Omental fat pad (tissue), 3 donors: ENCODE measurements at regions not wholly inside any gene's neighbourhood (a gene's known extent, or its start where the extent isn't known, plus 50 kb on each side); places are given as distances from the start of the nearest gene placed in this dataset.

Experiments
- ATAC-seq: fragments of 150-250 bp; one replicate; pipeline ENCODE4 v1.9.1; 2016; ENCODE audit warnings: mild to moderate bottlenecking, moderate library complexity; ENCODE audit not compliant: low FRiP score
- DNase-seq: peaks from one replicate; pipeline ENCODE4 v3.0.0-alpha.2; 2019; ENCODE audit warnings: low spot score
- TF ChIP-seq, protein P1 (sequence below), 3 donors: fragments of 450-650 bp; IDR thresholded peaks; one replicate each; pipeline ENCODE4 v1.5.1; 2016 to 2017; ENCODE audit warnings: antibody characterized with exemption in 3 of 3, mild to moderate bottlenecking in 3 of 3, moderate library complexity in 2 of 3

DNA sequence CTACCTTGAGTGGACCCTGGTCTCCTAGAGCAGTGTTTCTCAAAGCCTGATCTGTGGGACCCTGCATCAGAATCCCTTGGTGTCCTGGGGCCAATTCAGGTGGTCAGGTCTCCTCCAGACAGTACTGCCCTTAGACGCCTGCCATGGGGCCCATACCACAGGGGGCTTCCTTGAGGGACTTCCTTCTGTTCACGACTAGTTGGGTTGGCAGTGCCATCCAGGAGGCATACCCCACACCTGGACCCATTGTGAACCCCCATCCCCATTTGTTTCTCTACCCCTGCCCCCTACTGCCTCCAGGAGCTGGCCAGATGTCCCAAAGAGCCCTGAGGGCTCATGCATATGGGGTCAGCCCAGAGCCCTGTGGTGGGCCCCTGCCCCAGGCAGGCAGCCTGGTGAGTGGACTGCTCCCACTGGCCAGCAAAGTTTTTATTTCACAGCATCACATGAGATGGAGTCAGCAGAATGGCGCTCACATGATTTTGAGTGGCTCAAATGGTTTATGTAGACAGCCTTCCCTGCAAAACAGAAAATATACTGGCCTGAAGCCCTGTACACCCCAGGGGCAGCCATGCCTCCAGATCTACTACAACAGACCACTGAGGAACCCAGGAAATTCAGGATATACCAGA is 259.9 kb upstream of the ZMIZ1 start:
- DNase-seq (no peak), ATAC-seq (no peak)
- TF ChIP-seq, protein P1, sequence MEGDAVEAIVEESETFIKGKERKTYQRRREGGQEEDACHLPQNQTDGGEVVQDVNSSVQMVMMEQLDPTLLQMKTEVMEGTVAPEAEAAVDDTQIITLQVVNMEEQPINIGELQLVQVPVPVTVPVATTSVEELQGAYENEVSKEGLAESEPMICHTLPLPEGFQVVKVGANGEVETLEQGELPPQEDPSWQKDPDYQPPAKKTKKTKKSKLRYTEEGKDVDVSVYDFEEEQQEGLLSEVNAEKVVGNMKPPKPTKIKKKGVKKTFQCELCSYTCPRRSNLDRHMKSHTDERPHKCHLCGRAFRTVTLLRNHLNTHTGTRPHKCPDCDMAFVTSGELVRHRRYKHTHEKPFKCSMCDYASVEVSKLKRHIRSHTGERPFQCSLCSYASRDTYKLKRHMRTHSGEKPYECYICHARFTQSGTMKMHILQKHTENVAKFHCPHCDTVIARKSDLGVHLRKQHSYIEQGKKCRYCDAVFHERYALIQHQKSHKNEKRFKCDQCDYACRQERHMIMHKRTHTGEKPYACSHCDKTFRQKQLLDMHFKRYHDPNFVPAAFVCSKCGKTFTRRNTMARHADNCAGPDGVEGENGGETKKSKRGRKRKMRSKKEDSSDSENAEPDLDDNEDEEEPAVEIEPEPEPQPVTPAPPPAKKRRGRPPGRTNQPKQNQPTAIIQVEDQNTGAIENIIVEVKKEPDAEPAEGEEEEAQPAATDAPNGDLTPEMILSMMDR (IDR thresholded peaks at IDR 0.05) = no peak

DNA sequence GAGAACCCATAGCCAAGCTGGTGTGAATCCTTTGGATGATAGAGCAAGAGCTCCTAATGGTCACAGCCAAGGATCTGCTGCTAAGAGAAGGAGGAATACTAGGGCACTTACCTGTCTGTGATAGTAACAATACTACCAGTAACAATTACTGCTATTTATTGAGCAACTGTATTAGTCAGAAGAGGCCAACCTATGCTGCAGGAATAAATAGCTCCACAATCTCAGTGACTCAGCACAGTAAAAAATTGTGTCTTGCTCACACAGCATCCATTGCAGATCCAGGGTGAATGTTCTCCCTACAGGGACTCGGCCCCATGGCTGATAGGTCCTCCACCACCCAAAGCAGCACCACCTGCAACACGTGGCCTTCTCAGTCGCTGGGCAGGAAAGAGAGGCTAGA is 257.6 kb upstream of the ZMIZ1 start:
- TF ChIP-seq, protein P1 (IDR thresholded peaks at IDR 0.05) = no peak
- ATAC-seq (no peak), DNase-seq (no peak)

DNA sequence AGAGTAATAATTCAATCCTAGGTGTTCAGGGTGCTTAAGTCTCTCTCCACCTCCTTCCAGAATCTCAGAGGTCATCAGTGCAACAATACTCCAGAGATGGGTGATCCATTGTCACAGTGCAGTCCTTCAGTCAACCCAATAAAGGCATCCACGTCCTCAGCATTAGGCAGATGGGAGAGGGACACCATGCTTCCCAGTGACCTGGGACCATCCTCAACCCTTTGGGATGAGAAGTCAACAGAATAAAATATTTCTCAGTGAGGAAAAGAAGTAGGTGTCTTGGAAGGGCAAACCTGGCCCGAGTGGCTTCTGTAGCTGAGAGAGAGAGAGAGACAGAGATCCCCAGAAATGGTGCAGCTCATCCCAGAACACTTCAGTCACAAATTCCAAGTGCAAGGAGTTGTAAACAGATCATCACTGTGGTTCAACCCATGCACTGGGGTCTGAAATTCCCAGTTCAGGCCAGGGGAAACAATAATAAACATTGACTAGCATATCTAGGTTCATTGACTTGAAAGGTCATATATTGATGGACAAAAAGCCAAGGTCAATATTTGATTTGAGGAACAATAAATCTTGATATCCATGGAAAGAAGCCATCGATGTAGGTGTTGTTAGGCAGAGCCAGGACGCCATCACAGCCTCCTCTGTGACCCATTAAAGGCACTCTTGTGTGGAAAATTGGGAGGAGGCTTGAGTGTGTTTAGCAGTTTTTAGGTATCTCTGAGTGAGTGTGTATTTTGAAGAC is 256.0 kb upstream of the ZMIZ1 start:
- ATAC-seq = no peak
- no peak for DNase-seq
- TF ChIP-seq, protein P1 (IDR thresholded peaks at IDR 0.05) = no peak

DNA sequence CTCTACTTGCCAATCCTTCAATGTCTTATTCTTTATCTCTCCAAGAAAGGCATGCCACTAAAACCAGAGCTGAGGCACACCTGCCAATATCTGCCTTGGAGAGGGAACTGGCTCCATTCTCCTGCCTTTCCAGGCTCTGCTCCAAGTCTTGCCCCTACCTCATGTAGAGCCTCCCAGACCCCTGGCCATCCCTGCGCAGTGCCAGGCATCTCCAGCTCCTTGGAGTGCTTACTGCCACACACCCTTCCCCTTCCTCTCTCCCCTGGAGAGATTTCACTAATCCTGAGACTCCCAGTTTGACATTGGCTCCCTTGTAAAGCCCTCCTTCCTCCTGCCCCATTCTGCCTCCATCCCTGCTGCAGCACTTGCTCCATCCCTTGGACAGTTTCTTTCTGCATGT is 255.2 kb upstream of the ZMIZ1 start:
- TF ChIP-seq, protein P1 (IDR thresholded peaks at IDR 0.05) = no peak
- ATAC-seq = no peak
- no peak for DNase-seq

DNA sequence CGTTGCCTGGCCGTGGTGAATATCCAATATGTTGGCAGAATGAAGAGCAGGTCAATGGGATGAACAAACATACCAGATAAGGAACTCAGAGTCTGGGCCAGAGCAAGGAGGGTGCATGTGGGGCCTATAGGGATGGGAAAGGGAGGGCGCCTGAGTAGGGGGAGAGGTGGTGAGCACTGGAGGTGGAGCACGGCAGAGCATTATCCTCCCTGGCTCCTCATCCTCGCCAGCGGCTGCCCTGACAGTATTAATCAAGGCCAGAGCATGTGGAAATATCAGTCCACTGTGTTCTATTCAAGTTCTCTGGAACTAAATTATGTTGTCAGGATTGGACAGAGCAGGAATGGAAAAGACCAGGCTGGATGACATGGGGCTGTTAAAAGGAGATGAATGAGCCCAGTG is 254.8 kb upstream of the ZMIZ1 start:
- TF ChIP-seq, protein P1 (IDR thresholded peaks at IDR 0.05) = no peak
- DNase-seq (no peak), ATAC-seq (no peak)

DNA sequence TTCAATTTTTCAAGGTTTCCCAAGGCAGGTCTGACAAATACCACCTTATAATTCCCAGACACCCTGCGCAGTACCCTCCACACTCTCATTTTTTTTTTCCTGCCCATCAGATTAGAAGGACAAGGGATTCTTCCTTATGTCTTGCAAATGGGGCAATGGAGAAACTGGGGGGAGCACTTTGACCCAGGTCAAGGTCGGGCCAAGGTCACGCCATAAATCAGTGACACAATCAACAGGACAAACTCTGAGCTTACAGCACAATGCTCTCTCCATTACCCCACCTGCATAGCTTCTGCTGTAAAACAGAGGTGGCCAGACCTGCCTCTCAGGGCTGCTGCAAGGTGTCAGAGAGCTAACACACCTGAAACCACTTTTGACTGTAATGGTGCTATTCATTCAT is 254.4 kb upstream of the ZMIZ1 start:
- no peak for ATAC-seq
- no peak for DNase-seq
- TF ChIP-seq, protein P1 (IDR thresholded peaks at IDR 0.05) = no peak
